ENCODE measurements at regions not wholly inside any gene's neighbourhood (a gene's known extent, or its start where the extent isn't known, plus 50 kb on each side); places are given as distances from the start of the nearest gene placed in this dataset.

GRCh38 chr5:23014266-23014665, 161.1 kb upstream of the CDH12 start:
- Histone ChIP-seq H3K4me3 (no peak overlapping the region), H3K27me3 (no peaks in the 10 kb centered on the region), H3K4me1 (no peaks in the 10 kb centered on the region), H3K36me3 (no peaks in the 10 kb centered on the region), H3K9me3 (no peaks in the 10 kb centered on the region), H3K27ac (no peak overlapping the region)
- no peak for DNase-seq
- TF ChIP-seq CTCF (IDR thresholded peaks at IDR 0.05) (no peak), POLR2A (IDR thresholded peaks at IDR 0.05) (no peak)

- no peaks in the 10 kb centered on the region for H3K36me3 ChIP-seq
- TF ChIP-seq POLR2A (IDR thresholded peaks at IDR 0.05), result no peak
- TF ChIP-seq CTCF (IDR thresholded peaks at IDR 0.05), result no peak
- no peaks in the 10 kb centered on the region for H3K4me1 ChIP-seq
- H3K9me3 ChIP-seq, result no peaks in the 10 kb centered on the region
- DNase-seq, result no peak
- H3K4me3 ChIP-seq, result peak overlapping the region in 3 of 4 donors; percentile 7 to 40 (median 39)
- H3K27me3 ChIP-seq, result no peaks in the 10 kb centered on the region
- H3K27ac ChIP-seq, result no peak overlapping the region
Observed at GRCh38 chr5:23013395-23013998, 160.4 kb upstream of the CDH12 start.

- no peak for DNase-seq
- Histone ChIP-seq H3K36me3 (no peaks in the 10 kb centered on the region), H3K4me1 (no peaks in the 10 kb centered on the region), H3K27ac (no peak overlapping the region), H3K27me3 (no peaks in the 10 kb centered on the region), H3K4me3 (peak overlapping the region in 3 of 4 donors; percentile 7 to 40 (median 39)), H3K9me3 (no peaks in the 10 kb centered on the region)
- TF ChIP-seq CTCF (IDR thresholded peaks at IDR 0.05) (no peak), POLR2A (IDR thresholded peaks at IDR 0.05) (no peak)
Observed at GRCh38 chr5:23012842-23013241, 159.7 kb upstream of the CDH12 start.

- Histone ChIP-seq H3K27me3 (no peaks in the 10 kb centered on the region), H3K9me3 (no peaks in the 10 kb centered on the region), H3K4me3 (no peak overlapping the region), H3K36me3 (no peaks in the 10 kb centered on the region), H3K4me1 (no peaks in the 10 kb centered on the region), H3K27ac (no peak overlapping the region)
- TF ChIP-seq CTCF (IDR thresholded peaks at IDR 0.05) (no peak), POLR2A (IDR thresholded peaks at IDR 0.05) (no peak)
- DNase-seq, result no peak
Observed at GRCh38 chr5:23007762-23008161, 154.6 kb upstream of the CDH12 start.

GRCh38 chr5:23007236-23007635, 154.1 kb upstream of the CDH12 start:
- Histone ChIP-seq H3K27me3 (no peaks in the 10 kb centered on the region), H3K36me3 (no peaks in the 10 kb centered on the region), H3K27ac (no peak overlapping the region), H3K9me3 (no peaks in the 10 kb centered on the region), H3K4me3 (no peak overlapping the region), H3K4me1 (no peaks in the 10 kb centered on the region)
- peak in 1 of 3 donors; percentile 57 for DNase-seq
- TF ChIP-seq POLR2A (IDR thresholded peaks at IDR 0.05) (no peak), CTCF (IDR thresholded peaks at IDR 0.05) (no peak)

- no peaks in the 10 kb centered on the region for H3K9me3 ChIP-seq
- H3K4me1 ChIP-seq, result no peaks in the 10 kb centered on the region
- H3K36me3 ChIP-seq, result no peaks in the 10 kb centered on the region
- no peak overlapping the region for H3K27ac ChIP-seq
- no peak for DNase-seq
- H3K27me3 ChIP-seq, result no peaks in the 10 kb centered on the region
- no peak overlapping the region for H3K4me3 ChIP-seq
- no peak for TF ChIP-seq CTCF (IDR thresholded peaks at IDR 0.05)
- TF ChIP-seq POLR2A (IDR thresholded peaks at IDR 0.05), result no peak
Observed at GRCh38 chr5:23001120-23001519, 148.0 kb upstream of the CDH12 start.
